HEK293T (cell line): ENCODE measurements at regions not wholly inside any gene's neighbourhood (a gene's known extent, or its start where the extent isn't known, plus 50 kb on each side); places are given as distances from the start of the nearest gene placed in this dataset.

Experiments
- BHLHE40 ChIP-seq: fragments of 450-650 bp; IDR thresholded peaks from 2 replicates; pipeline ENCODE4 v1.6.1; 2016; ENCODE audit warnings: mild to moderate bottlenecking, moderate library complexity, borderline replicate concordance
- ELF4 ChIP-seq: fragments of 450-650 bp; IDR thresholded peaks from 2 replicates; pipeline ENCODE4 v1.6.1; 2017; ENCODE audit warnings: antibody characterized with exemption
- FOXK2 ChIP-seq: fragments of 450-650 bp; IDR thresholded peaks from 2 replicates; pipeline ENCODE4 v1.6.1; 2016; ENCODE audit warnings: mild to moderate bottlenecking

GRCh38 chr22:47872761-47873535 is 1110.5 kb downstream of the TBC1D22A start:
- TF ChIP-seq FOXK2 (no peak), BHLHE40 (no peak), ELF4 (no peak)
